ENCODE measurements at regions not wholly inside any gene's neighbourhood (a gene's known extent, or its start where the extent isn't known, plus 50 kb on each side); places are given as distances from the start of the nearest gene placed in this dataset.
"Not testable (repeated sequence)": the region's sequence is repeated elsewhere in the genome, so short reads cannot be mapped to it uniquely, and the experiment has no call there.

- DNase-seq, result no peak
- Histone ChIP-seq H3K4me3 (no peak overlapping the region), H3K9me3 (peaks cover 0 to 5% (median 0%) of the 10 kb centered on the region in 8 donors), H3K27me3 (replicated peaks in 1 of 7) (no peaks in the 10 kb centered on the region), H3K4me1 (peaks cover 24 to 69% (median 43%) of the 10 kb centered on the region in 6 donors), H3K36me3 (peaks cover 2 to 78% (median 31%) of the 10 kb centered on the region in 6 donors), H3K27ac (no peak overlapping the region)
- WGBS, 5 donors, result 89 to 96% (median 94%) methylated on average over 5 of the region's 5 CpGs
- TF ChIP-seq CTCF (IDR thresholded peaks at IDR 0.05 in 8 of 11, conservative IDR thresholded peaks at IDR 0.05 in 3 of 11), result no peak
- intact Hi-C loops (cut with DNase I; ENCODE audit: low total_unique reads), result no loop called here
These were observed 52.1 kb downstream of the ARHGEF18 start for GRCh38 chr19:7400815-7401214.

- intact Hi-C loops (cut with DNase I; ENCODE audit: low total_unique reads), result no loop called here
- Histone ChIP-seq H3K4me1 (peaks cover 18 to 69% (median 38%) of the 10 kb centered on the region in 6 donors), H3K4me3 (no peak overlapping the region), H3K27me3 (replicated peaks in 1 of 7) (no peaks in the 10 kb centered on the region), H3K27ac (no peak overlapping the region), H3K9me3 (peaks cover 0 to 5% (median 0%) of the 10 kb centered on the region in 8 donors), H3K36me3 (peaks cover 2 to 87% (median 31%) of the 10 kb centered on the region in 6 donors)
- TF ChIP-seq CTCF (IDR thresholded peaks at IDR 0.05 in 8 of 11, conservative IDR thresholded peaks at IDR 0.05 in 3 of 11) (no peak), POLR2A (IDR thresholded peaks at IDR 0.05) (no peak), POLR2AphosphoS5 (IDR thresholded peaks at IDR 0.05) (no peak)
- 97 to 99% (median 98%) methylated on average over 3 of the region's 3 CpGs for WGBS, 5 donors
- DNase-seq, result no peak
These were observed 53.0 kb downstream of the ARHGEF18 start for GRCh38 chr19:7401694-7402093.

- H3K27me3 ChIP-seq (replicated peaks in 1 of 7); H3K9me3 ChIP-seq; intact Hi-C loops (cut with DNase I; ENCODE audit: low total_unique reads); DNase-seq; H3K4me3 ChIP-seq; H3K27ac ChIP-seq: not testable (repeated sequence)
- 94 to 97% (median 96%) methylated on average over 5 of the region's 5 CpGs for WGBS, 5 donors
- peaks cover 0 to 66% (median 19%) of the 10 kb centered on the region in 6 donors for H3K4me1 ChIP-seq
- peaks cover 2 to 82% (median 27%) of the 10 kb centered on the region in 6 donors for H3K36me3 ChIP-seq
These were observed 56.7 kb downstream of the ARHGEF18 start for GRCh38 chr19:7405482-7405881.

DNA sequence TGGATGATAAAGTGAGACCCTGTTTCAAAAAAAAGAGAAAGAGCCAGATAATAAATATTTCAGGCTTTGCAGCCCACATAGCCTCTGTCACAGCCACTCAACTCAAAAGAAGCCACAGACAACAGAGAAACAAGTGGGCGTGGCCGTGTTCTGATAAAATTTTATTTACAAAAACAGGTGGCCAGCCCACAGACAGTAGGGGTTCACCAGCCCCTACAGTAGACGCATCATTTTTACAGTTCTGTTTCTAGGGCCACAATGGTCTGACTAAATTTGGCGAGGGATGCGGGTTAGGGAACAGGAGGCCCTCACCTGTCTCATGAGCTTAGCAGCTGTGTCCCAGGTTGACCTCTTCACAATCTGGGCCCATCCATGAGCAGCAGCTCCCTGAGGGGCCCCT is 59.5 kb downstream of the ARHGEF18 start:
- no peak for DNase-seq
- TF ChIP-seq CTCF (IDR thresholded peaks at IDR 0.05 in 8 of 11, conservative IDR thresholded peaks at IDR 0.05 in 3 of 11), result no peak
- no peak for TF ChIP-seq POLR2AphosphoS5 (IDR thresholded peaks at IDR 0.05)
- no peak for TF ChIP-seq POLR2A (IDR thresholded peaks at IDR 0.05)
- Histone ChIP-seq H3K4me1 (peaks cover 0 to 63% (median 18%) of the 10 kb centered on the region in 6 donors), H3K4me3 (no peak overlapping the region), H3K36me3 (peaks cover 0 to 80% (median 16%) of the 10 kb centered on the region in 6 donors), H3K27me3 (replicated peaks in 1 of 7) (no peaks in the 10 kb centered on the region), H3K27ac (peak overlapping the region in 1 of 8 donors; percentile 4), H3K9me3 (no peaks in the 10 kb centered on the region)
- 66 to 91% (median 90%) methylated on average over 5 of the region's 5 CpGs for WGBS, 5 donors
- intact Hi-C loops (cut with DNase I; ENCODE audit: low total_unique reads), result no loop called here

- Histone ChIP-seq H3K4me1 (peaks cover 0 to 73% (median 21%) of the 10 kb centered on the region in 6 donors), H3K9me3 (no peaks in the 10 kb centered on the region), H3K36me3 (peaks cover 0 to 77% (median 11%) of the 10 kb centered on the region in 6 donors), H3K4me3 (no peak overlapping the region), H3K27me3 (replicated peaks in 1 of 7) (no peaks in the 10 kb centered on the region), H3K27ac (no peak overlapping the region)
- TF ChIP-seq POLR2A (IDR thresholded peaks at IDR 0.05) (no peak), POLR2AphosphoS5 (IDR thresholded peaks at IDR 0.05) (no peak), CTCF (IDR thresholded peaks at IDR 0.05 in 8 of 11, conservative IDR thresholded peaks at IDR 0.05 in 3 of 11) (no peak)
- no peak for DNase-seq
- intact Hi-C loops (cut with DNase I; ENCODE audit: low total_unique reads), result no loop called here
- WGBS, 5 donors, result 86 to 100% (median 97%) methylated on average over 1 of the region's 1 CpG
These were observed 62.2 kb downstream of the ARHGEF18 start for GRCh38 chr19:7410946-7411345.

Data from spleen (tissue), 11 donors.